ENCODE measurements at regions not wholly inside any gene's neighbourhood (a gene's known extent, or its start where the extent isn't known, plus 50 kb on each side); places are given as distances from the start of the nearest gene placed in this dataset.

GRCh38 chr10:131536676-131537075, 225.2 kb upstream of the TCERG1L start:
- no peak for DNase-seq (ENCODE audit: low read depth, low spot score)
- WGBS (ENCODE audit: insufficient coverage, insufficient replicate concordance, low lambda C conversion rate, missing lambda C conversion rate): 55% methylated on average over 15 of the region's 15 CpGs

More at GRCh38 chr10:131536676-131537075, 225.2 kb upstream of the TCERG1L start:
- ATAC-seq (no peak), FAIRE-seq (no peak)
- Histone ChIP-seq H3K27ac (ENCODE audit: control insufficient read depth, insufficient read depth) (no peak overlapping the region), H3K9me3 (replicated peaks; ENCODE audit: control insufficient read depth, insufficient read depth, low read length) (no peaks in the 10 kb centered on the region), H3K79me2 (ENCODE audit: control insufficient read depth, insufficient read depth, low read length) (no peaks in the 10 kb centered on the region), H4K20me1 (ENCODE audit: control insufficient read depth, insufficient read depth) (no peaks in the 10 kb centered on the region), H3K27me3 (replicated peaks in 1 of 2; ENCODE audit: control insufficient read depth in 2 of 2, insufficient read depth in 2 of 2, low read length in 1 of 2) (no peaks in the 10 kb centered on the region), H3K4me1 (ENCODE audit: control insufficient read depth, insufficient read depth, low read length) (no peaks in the 10 kb centered on the region), H3K36me3 (ENCODE audit: control insufficient read depth in 2 of 2, insufficient read depth in 2 of 2, low read length in 1 of 2) (no peaks in the 10 kb centered on the region), H3K4me2 (ENCODE audit: control insufficient read depth, insufficient read depth) (no peak overlapping the region), H2AFZ (ENCODE audit: control insufficient read depth, low read depth, low read length) (no peak overlapping the region), H3K9ac (ENCODE audit: control insufficient read depth, insufficient read depth, low read length) (no peak overlapping the region), H3K4me3 (no peak overlapping the region)
- POLR2A ChIA-PET: no interaction called here
- in situ Hi-C loops (cut with MboI): no loop called here
- CTCF ChIA-PET: no interaction called here
- no TSS peak for BruUV-seq (replicated peaks)
- TF ChIP-seq CBFB (IDR thresholded peaks at IDR 0.05; ENCODE audit: low read depth) (no peak), RAD51 (IDR thresholded peaks at IDR 0.05) (no peak), IKZF2 (IDR thresholded peaks at IDR 0.05) (no peak), CTCF (IDR thresholded peaks at IDR 0.05 in 2 of 3, conservative IDR thresholded peaks at IDR 0.05 in 1 of 3; ENCODE audit: control insufficient read depth in 2 of 3, extremely low read depth in 1 of 3, insufficient read depth in 1 of 3, low read depth in 3 of 3, low read length in 3 of 3) (no peak), TBL1XR1 (IDR thresholded peaks at IDR 0.05; ENCODE audit: low read depth, low read length) (no peak), MYC (IDR thresholded peaks at IDR 0.05; ENCODE audit: insufficient read depth, insufficient read length, insufficient replicate concordance, low read length, severe bottlenecking) (no peak), RUNX3 (IDR thresholded peaks at IDR 0.05; ENCODE audit: low read length) (no peak), ZNF622 (IDR thresholded peaks at IDR 0.05) (no peak), SMARCA5 (IDR thresholded peaks at IDR 0.05) (no peak), CEBPB (IDR thresholded peaks at IDR 0.05; ENCODE audit: borderline replicate concordance in 1 of 2, low read depth in 2 of 2, low read length in 2 of 2) (no peak), TCF7 (IDR thresholded peaks at IDR 0.05; ENCODE audit: borderline replicate concordance) (no peak), RELB (IDR thresholded peaks at IDR 0.05; ENCODE audit: low read depth) (no peak), POLR2A (IDR thresholded peaks at IDR 0.05; ENCODE audit: low read depth, low read length) (no peak), HDAC6 (IDR thresholded peaks at IDR 0.05; ENCODE audit: unreplicated experiment) (no peak), IRF4 (IDR thresholded peaks at IDR 0.05; ENCODE audit: low read depth, low read length) (no peak), NKRF (conservative IDR thresholded peaks at IDR 0.05) (no peak), KLF5 (IDR thresholded peaks at IDR 0.05; ENCODE audit: partially characterized antibody) (no peak), SUPT20H (IDR thresholded peaks at IDR 0.05; ENCODE audit: borderline replicate concordance, control insufficient read depth, low read depth, low read length) (no peak), ATF7 (IDR thresholded peaks at IDR 0.05; ENCODE audit: low read depth) (no peak)
- intact Hi-C loops (cut with micrococcal nuclease; ENCODE audit: unreplicated experiment): no loop called here
- SMC1A ChIA-PET (ENCODE audit: uncharacterized antibody, unreplicated experiment): no interaction called here
- RAD21 ChIA-PET (ENCODE audit: unreplicated experiment): no interaction called here
